A673 (cell line): ENCODE measurements at regions not wholly inside any gene's neighbourhood (a gene's known extent, or its start where the extent isn't known, plus 50 kb on each side); places are given as distances from the start of the nearest gene placed in this dataset.

Source experiments
- CTCF ChIP-seq: fragments of 300-800, 200-600 bp; sonication (generic); conservative IDR thresholded peaks from 2 replicates; pipeline ENCODE4 v1.5.1; 2017; ENCODE audit warnings: low read depth, mild to moderate bottlenecking, antibody characterized with exemption, low read length, moderate library complexity, mixed read lengths
- EZH2 ChIP-seq: fragments of 200-600 bp; sonication (generic); IDR thresholded peaks from 2 replicates; pipeline ENCODE4 v1.6.1; 2017; ENCODE audit warnings: borderline replicate concordance, low read depth, mild to moderate bottlenecking, mixed read lengths, antibody characterized with exemption, low read length; ENCODE audit not compliant: poor library complexity, severe bottlenecking

- TF ChIP-seq EZH2 (no peak), CTCF (no peak)
Measured at GRCh38 chr6:105691971-105692370, 289.1 kb upstream of the PREP start.
